ENCODE measurements at regions not wholly inside any gene's neighbourhood (a gene's known extent, or its start where the extent isn't known, plus 50 kb on each side); places are given as distances from the start of the nearest gene placed in this dataset.
"Not testable (repeated sequence)": the region's sequence is repeated elsewhere in the genome, so short reads cannot be mapped to it uniquely, and the experiment has no call there.

GRCh38 chr2:77664491-77664890 lies 142.3 kb upstream of the LRRTM4 start:
- H3K27ac ChIP-seq, result no peak overlapping the region

DNA sequence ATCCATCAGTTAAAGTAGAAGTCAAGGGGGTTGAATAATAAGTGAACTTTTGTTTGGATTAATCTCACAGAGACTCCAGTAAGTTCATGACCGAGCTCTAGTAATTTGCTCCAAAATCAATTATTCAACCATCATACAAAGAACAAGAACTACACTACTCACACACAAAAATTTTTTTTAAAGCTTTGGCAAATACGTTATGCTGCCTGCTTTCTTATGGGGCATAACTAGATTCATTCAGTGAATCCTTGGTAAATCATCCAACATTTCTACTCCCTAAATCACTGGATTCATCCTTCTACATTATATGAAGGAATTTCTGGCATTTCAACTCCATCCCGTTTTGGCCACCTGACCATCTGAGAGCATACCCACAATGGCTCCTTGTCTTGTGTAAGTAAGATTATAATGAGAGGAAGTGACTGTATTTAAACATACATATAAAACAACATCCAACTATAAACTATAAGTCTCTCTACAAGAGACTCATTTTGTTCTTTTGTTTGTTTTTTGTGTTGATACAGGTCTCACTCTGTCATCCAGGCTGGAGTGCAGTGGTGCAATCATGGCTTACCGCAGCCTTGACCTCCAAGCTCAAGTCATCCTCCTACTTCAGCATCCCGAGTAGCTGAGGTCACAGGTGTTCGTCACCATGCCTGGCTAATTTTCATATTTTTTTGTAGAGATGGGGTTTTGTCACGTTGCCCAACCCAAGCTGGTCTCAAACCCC lies 144.2 kb upstream of the LRRTM4 start:
- TF ChIP-seq ZFX (IDR thresholded peaks at IDR 0.05) (no peak), CTCF (conservative IDR thresholded peaks at IDR 0.05) (no peak)
- H3K27ac ChIP-seq, result no peak overlapping the region

More at GRCh38 chr2:77664491-77664890, 142.3 kb upstream of the LRRTM4 start:
- TF ChIP-seq ZFX (IDR thresholded peaks at IDR 0.05), result no peak
- TF ChIP-seq CTCF (conservative IDR thresholded peaks at IDR 0.05), result no peak

DNA sequence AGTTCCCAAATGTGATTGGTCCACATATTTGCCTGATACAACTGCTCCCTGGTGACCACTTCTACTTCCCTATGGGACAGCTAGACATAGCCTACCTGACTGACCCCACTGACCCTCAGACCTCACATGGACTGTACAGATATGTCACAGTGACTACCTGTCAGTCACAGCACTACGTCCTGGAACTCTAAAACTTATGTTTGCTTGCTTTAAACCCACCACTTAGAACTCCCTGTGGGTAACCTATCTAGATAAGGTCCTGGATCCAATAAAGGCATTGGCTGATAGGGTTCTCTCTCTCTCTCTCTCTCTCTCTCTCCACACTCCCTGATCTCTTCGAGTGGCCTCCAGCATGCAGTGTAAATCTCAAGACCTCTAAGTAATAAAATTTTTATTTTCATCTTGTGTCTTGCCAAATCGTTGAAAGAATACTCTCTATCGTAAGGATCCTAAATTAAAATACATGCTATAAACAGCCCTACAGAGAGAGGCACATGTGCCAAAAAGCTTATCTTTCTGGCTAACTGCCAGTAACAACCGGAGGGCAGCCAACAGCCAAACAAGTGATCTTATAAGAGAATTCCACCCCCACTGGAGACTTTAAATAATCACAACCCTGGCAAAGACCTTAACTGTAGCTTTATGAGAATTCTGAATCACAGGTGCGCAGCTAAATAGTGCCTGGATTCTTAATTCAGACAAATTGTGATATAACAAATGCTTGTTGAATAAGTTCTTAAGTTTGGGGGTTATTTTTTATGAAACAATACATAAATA lies 162.6 kb upstream of the LRRTM4 start:
- not testable (repeated sequence) for H3K27ac ChIP-seq

DNA sequence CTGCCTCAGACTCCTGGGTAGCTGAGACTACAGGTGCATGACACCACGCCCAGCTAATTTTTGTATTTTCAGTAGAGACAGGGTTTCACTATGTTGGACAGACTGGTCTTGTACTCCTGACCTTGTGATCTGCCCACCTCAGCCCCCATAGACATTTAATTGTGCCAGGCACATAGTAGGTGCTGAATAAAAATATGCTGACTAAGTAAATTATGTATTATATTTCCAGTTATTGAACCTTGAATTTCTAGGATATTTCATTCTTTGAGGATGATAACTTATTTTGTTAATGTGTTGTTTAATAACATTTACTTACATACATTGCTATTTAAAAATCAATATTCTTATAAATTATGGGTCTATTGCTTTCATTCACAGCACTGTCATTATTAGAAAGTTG lies 190.4 kb upstream of the LRRTM4 start:
- TF ChIP-seq ZFX (IDR thresholded peaks at IDR 0.05) (no peak), CTCF (conservative IDR thresholded peaks at IDR 0.05) (no peak)
- no peak overlapping the region for H3K27ac ChIP-seq

GRCh38 chr2:77713412-77713811 lies 191.2 kb upstream of the LRRTM4 start:
- TF ChIP-seq CTCF (conservative IDR thresholded peaks at IDR 0.05) (no peak), ZFX (IDR thresholded peaks at IDR 0.05) (no peak)
- H3K27ac ChIP-seq, result no peak overlapping the region

- TF ChIP-seq CTCF (conservative IDR thresholded peaks at IDR 0.05) (no peak), ZFX (IDR thresholded peaks at IDR 0.05) (no peak)
- no peak overlapping the region for H3K27ac ChIP-seq
These were observed 197.9 kb upstream of the LRRTM4 start for GRCh38 chr2:77720115-77720514.

DNA sequence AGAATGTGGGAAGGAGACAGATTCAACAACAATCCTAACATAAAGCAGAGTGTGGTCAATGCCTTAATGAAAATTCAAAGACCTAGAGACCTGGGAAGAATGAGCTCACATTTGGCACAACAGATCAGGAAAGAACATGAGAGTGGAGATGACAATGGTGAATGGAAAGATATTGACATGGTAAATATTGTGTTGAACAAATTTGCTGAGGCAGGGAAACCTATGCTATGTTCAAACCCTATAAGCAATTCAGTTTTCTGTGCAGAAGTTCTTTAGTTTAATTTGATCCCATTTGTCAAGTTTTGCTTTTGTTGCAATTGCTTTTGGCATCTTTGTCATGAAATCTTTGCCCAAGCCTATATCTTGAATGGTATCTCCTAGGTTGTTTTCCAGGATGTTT lies 199.4 kb upstream of the LRRTM4 start:
- no peak overlapping the region for H3K27ac ChIP-seq
- TF ChIP-seq CTCF (conservative IDR thresholded peaks at IDR 0.05) (no peak), ZFX (IDR thresholded peaks at IDR 0.05) (no peak)
